Rectal smooth muscle tissue (tissue), 1 donor: ENCODE measurements at regions not wholly inside any gene's neighbourhood (a gene's known extent, or its start where the extent isn't known, plus 50 kb on each side); places are given as distances from the start of the nearest gene placed in this dataset.
"Not testable (repeated sequence)": the region's sequence is repeated elsewhere in the genome, so short reads cannot be mapped to it uniquely, and the experiment has no call there.

ENCODE experiments used
- H3K27ac ChIP-seq: one replicate; pipeline ENCODE4 v1.7.0; 2013; ENCODE audit warnings: low read depth, low read length, inconsistent platforms
- H3K27me3 ChIP-seq: one replicate; pipeline ENCODE4 v1.7.0; 2013; ENCODE audit warnings: low read length; ENCODE audit not compliant: control insufficient read depth, insufficient read depth
- H3K36me3 ChIP-seq: one replicate; pipeline ENCODE4 v1.7.0; 2013; ENCODE audit warnings: low read length; ENCODE audit not compliant: control insufficient read depth, insufficient read depth
- H3K4me1 ChIP-seq: one replicate; pipeline ENCODE4 v1.7.0; 2013; ENCODE audit warnings: low read length; ENCODE audit not compliant: control insufficient read depth, insufficient read depth
- H3K4me3 ChIP-seq: one replicate; pipeline ENCODE4 v1.7.0; 2013; ENCODE audit warnings: low read length
- H3K9ac ChIP-seq: one replicate; pipeline ENCODE4 v1.7.0; 2013; ENCODE audit warnings: low read length

DNA sequence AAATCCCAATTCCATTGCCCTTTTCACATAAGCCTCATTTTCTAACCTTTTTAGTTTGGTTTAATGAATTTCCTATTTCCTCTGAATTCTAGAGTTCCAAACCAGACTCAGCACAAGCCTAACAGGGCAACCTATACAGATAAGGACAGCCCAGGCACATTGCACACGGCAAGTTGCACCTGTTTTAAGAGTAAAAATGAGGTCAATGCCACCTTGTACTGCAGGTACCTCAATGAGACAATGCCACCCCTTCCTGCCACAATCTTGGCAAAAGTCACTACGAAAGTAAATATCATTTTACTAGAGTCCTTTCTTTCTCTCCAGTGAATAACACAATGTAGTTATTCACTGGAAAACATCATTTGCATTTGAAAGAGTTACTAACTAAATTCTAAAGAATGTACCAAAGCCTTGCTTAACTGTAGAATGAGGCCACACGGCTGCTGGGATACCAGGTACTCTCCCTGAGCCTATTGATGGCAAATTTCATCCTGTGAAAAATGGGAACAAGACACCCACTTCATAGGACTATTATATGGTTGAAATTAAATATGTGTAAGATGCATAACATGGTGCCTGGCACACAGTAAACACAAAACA lies 123.2 kb upstream of the NBPF26 start:
- H3K27me3 ChIP-seq, H3K36me3 ChIP-seq, H3K9ac ChIP-seq, H3K4me1 ChIP-seq, H3K27ac ChIP-seq, H3K4me3 ChIP-seq: not testable (repeated sequence)

DNA sequence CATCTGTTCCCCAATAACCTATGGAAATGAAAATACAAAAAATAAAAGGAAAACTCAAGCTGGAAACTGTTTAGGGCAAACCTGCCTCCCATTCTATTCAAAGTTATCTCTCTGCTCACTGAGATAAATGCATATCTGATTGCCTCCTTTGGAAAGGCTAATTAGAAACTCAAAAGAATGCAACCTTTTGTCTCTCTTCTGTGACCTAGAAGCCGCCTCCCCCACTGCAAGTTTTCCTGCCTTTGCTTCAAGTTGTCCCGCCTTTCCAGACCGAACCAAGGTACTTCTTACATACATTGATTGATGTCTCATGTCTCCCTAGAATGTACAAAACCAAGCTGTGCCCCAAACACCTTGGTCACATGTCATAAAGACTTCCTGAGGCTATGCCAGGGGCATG lies 115.9 kb upstream of the NBPF26 start:
- not testable (repeated sequence) for H3K36me3 ChIP-seq, H3K27me3 ChIP-seq, H3K27ac ChIP-seq, H3K4me1 ChIP-seq, H3K9ac ChIP-seq, H3K4me3 ChIP-seq

DNA sequence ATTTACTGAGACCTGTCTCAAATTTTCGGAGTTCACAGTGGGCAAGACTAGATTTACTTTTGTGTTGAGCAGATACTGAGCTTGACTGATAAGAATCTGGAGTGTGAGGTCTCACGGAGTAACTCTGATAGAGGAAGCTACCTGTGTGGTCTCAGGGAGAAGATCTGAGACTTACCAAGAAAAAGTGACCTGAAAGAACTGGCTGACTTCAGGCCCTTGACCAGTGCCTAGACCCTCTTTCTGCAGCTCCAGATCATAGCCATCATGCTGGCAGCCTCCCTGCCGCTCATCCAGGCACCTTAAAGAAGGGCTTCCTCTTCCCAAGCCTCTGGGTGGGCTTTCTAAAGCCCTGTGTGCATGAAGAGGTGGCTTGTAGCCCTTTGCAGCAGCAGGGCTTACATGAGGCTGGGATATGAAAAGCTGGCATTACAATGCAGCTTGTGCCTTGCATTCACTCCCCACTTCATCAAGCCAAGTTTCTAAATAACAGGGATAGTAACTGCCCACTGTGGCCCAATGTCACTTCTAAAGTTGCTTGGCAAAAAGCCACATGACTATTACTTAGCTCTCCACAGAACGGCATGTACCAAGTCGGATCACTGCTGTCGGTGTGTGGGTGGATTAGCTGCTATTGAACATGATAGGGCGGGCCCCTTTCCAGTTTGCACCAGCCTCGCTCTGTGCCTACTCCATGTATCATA lies 115.3 kb upstream of the NBPF26 start:
- not testable (repeated sequence) for H3K27me3 ChIP-seq, H3K4me1 ChIP-seq, H3K27ac ChIP-seq, H3K9ac ChIP-seq, H3K4me3 ChIP-seq, H3K36me3 ChIP-seq

DNA sequence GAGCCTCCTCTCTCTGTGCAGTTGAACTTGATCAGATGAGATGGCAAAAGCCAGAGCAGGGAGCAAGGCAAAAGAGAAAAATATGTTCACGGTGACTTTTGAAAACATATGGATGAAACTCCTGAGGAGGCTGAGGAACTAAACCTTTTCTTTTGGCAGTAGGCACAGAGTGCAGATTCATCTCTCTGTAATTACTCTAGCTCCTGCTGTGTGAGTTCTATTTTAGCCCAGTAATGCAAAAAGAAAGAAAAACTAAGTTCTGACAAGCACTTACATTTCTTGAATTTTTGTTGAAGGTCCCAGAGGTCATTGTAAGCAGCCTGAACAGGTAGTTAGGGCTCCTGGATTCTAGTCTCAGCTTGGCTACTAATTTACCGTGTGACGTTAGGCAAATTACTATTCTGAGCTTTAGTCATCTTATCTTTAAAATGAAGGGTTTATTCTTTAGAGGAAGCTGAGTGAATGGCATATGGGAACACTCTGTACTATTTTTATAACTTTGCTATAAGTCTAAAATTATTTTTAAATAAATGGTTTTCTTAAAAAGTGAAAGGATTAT lies 114.7 kb upstream of the NBPF26 start:
- H3K9ac ChIP-seq, H3K36me3 ChIP-seq, H3K27ac ChIP-seq, H3K4me3 ChIP-seq, H3K4me1 ChIP-seq, H3K27me3 ChIP-seq: not testable (repeated sequence)

DNA sequence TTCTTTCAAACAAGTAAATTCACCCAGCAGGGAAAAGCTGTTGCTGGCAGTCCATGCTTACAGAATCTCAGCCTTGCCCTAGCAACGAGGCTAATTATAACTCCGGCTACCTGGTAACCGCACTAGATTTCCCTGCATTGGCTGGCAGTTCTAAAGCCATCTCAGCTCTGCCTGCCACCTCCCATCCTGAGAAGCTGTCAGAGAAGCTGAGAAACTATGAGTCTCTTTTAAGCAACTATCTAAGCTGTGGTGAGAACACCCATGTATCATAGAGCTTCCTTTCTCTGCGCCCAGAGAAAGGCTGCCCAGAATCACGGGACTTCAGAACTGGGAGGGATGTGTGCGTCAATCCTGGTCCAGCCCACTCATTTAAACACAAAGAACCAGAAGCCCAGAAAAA lies 113.9 kb upstream of the NBPF26 start:
- H3K4me1 ChIP-seq, H3K36me3 ChIP-seq, H3K27ac ChIP-seq, H3K4me3 ChIP-seq, H3K9ac ChIP-seq, H3K27me3 ChIP-seq: not testable (repeated sequence)

DNA sequence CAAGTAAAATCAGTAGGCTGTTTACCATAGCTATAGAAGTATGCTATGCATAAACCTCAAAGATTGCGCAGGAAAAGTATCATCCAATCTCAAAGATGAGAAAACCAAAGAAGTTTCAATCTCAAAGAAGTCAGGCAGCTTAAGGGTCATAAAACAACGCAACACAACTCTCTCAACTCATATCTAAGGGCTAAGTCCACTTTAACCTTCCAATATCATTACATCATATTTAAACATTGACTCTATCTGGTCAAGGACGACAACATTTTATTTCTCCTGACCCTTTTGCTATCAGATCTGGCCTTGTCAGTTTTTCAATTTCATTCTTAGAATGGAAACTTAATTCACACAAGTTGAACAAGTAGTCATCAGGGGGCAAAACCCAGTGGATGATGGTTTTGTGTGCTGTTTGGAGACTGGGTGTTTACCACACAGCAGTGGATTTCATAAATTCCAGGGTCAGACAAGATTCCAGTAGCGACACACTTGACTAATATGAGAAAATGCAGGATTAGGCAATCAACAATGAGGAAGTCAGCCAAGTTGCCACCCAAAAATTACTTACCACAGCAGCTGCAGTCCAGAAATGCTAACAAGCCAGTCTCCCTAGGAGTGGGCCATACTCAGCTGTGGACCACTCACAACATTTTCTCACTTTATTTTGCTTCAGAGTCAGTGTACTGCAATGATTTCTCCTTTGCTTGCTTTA lies 108.7 kb upstream of the NBPF26 start:
- H3K9ac ChIP-seq, H3K27me3 ChIP-seq, H3K4me3 ChIP-seq, H3K27ac ChIP-seq, H3K36me3 ChIP-seq, H3K4me1 ChIP-seq: not testable (repeated sequence)

DNA sequence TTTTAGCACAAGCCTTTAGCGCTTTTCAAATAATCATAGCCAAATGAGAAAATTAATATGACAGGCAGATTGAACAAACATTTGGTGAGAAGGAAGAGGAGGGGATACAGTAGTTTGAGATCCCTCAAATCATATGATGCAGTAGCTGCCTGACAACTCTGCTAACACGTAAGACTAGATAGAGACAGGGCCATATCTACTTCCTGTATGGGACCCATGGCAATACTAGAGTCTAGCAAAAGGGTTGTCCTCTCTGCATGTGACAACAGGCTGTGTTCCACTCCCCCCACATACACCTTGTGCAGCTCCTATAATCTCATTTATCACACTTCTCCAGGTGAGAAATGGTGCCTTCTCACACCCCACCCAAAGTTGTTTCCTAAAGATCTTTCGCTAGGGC lies 106.3 kb upstream of the NBPF26 start:
- not testable (repeated sequence) for H3K27me3 ChIP-seq, H3K4me1 ChIP-seq, H3K9ac ChIP-seq, H3K27ac ChIP-seq, H3K4me3 ChIP-seq, H3K36me3 ChIP-seq

DNA sequence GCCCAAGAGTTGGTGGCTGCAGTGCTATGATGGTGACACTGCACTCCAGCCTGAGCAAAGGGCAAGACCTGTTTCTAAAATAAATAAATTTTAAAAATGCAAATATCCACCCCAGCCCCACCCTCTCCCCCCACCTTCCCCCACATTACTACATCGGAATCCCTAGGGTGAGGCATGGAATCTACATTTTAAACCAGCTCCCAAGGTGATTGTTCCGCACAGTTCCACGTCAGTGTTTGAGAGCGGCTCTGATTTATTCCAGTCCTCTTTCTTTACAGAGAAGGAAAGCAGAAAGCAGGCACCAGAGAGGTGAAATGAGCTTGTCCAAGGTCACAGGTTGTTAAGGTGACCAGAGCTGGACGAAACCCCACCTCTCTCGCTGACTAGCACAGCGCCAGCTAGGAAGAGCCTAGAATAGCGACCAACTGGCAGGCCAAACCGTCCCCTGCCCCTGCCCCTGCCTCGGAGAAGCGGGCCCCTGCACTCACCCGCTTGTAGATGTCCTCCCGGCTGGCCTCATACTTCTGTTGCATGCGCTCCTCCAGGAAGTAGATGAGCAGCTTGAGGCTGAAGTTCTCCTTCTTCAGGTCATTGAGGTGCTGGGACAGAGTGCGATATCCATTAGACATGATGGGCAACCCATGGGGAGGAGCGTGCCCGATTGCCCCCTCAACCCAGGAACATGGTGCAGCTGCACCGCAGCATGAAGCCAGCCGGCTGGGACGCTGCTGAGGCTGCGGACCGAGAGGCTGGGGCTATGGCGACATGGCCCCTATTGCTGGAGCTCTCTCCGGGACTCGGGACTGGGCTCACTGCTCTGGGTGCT lies 103.7 kb upstream of the NBPF26 start:
- H3K4me1 ChIP-seq, H3K4me3 ChIP-seq, H3K27ac ChIP-seq, H3K9ac ChIP-seq, H3K36me3 ChIP-seq, H3K27me3 ChIP-seq: not testable (repeated sequence)

DNA sequence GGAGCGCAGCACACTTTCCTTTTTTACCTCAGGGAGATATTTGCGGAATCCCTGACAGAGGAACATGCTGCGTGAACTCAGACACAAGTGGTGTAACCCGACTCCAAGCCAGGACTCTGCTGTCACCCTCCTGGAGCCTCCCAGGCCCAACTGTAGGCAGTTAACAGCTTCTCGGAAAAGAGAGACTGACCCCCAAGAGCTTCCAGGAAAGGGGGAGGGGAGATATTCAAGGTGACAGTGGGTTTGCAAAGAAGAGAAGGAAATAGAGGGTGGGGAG lies 103.1 kb upstream of the NBPF26 start:
- H3K4me3 ChIP-seq, H3K9ac ChIP-seq, H3K27ac ChIP-seq, H3K4me1 ChIP-seq, H3K36me3 ChIP-seq, H3K27me3 ChIP-seq: not testable (repeated sequence)

DNA sequence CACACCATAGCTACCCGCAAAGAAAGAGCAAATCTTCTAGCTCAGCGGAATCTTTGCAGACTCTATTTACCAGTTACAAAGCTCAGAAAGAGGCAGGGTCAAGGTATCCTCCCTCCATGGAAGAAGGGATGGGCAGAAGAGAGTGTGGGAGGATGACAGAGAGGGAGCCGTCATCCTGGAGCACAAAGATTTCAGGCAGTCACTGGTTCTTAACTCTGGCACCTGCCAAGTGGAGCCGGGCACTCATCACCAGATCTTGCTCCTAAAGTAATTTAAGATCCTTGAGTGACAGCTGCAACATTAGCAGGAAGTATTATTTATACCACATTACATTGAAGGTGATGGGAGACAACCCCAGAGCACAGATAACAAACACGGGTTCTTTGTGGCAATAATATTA lies 102.5 kb upstream of the NBPF26 start:
- H3K27ac ChIP-seq, H3K9ac ChIP-seq, H3K36me3 ChIP-seq, H3K4me1 ChIP-seq, H3K4me3 ChIP-seq, H3K27me3 ChIP-seq: not testable (repeated sequence)

DNA sequence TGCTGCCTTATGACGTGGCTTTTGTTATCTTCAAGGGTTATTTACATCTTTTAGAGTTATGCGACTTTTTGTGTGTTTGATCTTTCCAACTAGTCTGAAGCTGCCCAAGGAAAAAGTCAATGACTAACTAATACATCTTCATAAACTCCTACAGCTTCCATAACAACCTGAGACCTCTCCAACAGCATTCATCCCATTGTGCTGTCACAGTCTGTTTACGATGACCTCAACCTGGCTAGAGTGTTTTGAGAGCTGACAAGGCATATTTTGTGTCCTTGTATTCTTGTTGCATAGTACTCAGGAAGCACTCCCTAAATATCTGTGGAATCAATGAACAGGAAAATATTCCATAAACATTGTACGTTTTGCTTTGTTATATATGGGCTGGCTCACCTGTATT lies 100.2 kb upstream of the NBPF26 start:
- not testable (repeated sequence) for H3K4me1 ChIP-seq, H3K27ac ChIP-seq, H3K27me3 ChIP-seq, H3K9ac ChIP-seq, H3K4me3 ChIP-seq, H3K36me3 ChIP-seq

DNA sequence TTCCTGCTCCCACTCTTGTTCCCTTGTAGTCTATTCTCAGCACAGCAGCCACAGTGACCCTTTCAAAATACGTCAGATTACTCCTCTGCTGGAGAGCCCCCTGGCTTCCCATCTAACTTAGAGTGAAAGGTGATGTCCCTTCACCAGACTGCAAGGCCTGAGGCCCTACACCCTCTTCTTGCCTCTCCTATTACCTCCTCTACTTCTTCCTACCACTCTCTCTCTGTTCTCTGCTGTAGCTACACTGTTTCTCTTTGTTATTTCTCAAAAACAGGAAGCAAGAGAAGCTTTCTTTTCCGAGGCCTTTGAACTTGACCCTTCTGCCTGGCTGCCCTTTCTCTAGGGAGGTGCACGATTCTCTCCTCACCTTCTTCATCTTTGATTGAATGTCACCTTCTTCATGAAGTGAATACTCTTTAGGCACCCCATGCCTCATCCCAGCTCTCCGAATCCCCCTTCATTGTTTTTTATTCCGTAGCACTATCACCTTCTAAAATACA lies 99.1 kb upstream of the NBPF26 start:
- not testable (repeated sequence) for H3K4me1 ChIP-seq, H3K4me3 ChIP-seq, H3K9ac ChIP-seq, H3K27me3 ChIP-seq, H3K36me3 ChIP-seq, H3K27ac ChIP-seq
